ENCODE measurements at regions not wholly inside any gene's neighbourhood (a gene's known extent, or its start where the extent isn't known, plus 50 kb on each side); places are given as distances from the start of the nearest gene placed in this dataset.

DNA sequence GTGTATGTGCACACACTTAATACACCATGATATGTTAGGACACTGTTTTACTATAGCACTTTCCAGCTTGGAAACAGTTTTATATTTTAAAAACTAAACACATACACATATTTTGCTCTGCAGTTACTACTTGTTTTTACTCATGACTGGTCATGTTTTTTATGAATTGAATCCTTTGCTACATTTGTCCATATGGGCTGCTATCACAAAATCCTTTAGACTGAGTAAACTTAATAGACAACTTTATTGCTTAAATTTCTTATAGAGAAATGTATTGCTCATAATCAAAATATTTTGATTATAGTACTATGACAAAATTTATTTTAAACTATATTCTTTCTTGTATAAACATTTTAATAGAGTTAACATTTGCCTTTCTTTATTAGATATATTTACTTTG lies 314.8 kb downstream of the RBM43 start:
- intact Hi-C loops (cut with micrococcal nuclease): no loop called here
- Mint-ChIP-seq H3K4me3 (no peak overlapping the region), H3K27me3 (peaks cover 0 to under 1% (median 0%) of the 10 kb centered on the region in 5 donors), H3K27ac (no peak overlapping the region), H3K9me3 (peaks cover 0 to 8% (median 2%) of the 10 kb centered on the region in 11 donors), H3K36me3 (peaks cover 0 to 3% (median 0%) of the 10 kb centered on the region in 5 donors), H3K4me1 (no peaks in the 10 kb centered on the region)
- H3K4me3 ChIP-seq (ENCODE audit: low read length): no peak overlapping the region
- DNase-seq (no peak), ATAC-seq (no peak)
- H3K9me3 ChIP-seq (ENCODE audit: control insufficient read depth in 2 of 3, low read length in 3 of 3): no peaks in the 10 kb centered on the region
- POLR2A ChIA-PET: no interaction called here
- H3K36me3 ChIP-seq (ENCODE audit: control insufficient read depth in 2 of 3, insufficient read depth in 3 of 3, low read length in 3 of 3): no peaks in the 10 kb centered on the region
- H3K27ac ChIP-seq (ENCODE audit: low read depth, low read length): no peak overlapping the region
- CTCF ChIA-PET: no interaction called here
- H3K4me1 ChIP-seq (ENCODE audit: control insufficient read depth in 2 of 2, insufficient read depth in 2 of 2, low read length in 2 of 2): no peaks in the 10 kb centered on the region
- no peaks in the 10 kb centered on the region for H3K27me3 ChIP-seq (ENCODE audit: control insufficient read depth in 2 of 2, insufficient read depth in 2 of 2, low read length in 2 of 2)

- DNase-seq (no peak), ATAC-seq (no peak)
- H3K9me3 ChIP-seq (ENCODE audit: control insufficient read depth in 2 of 3, low read length in 3 of 3): no peaks in the 10 kb centered on the region
- H3K36me3 ChIP-seq (ENCODE audit: control insufficient read depth in 2 of 3, insufficient read depth in 3 of 3, low read length in 3 of 3): no peaks in the 10 kb centered on the region
- no peak overlapping the region for H3K27ac Mint-ChIP-seq
- CTCF ChIA-PET: no interaction called here
- H3K4me3 ChIP-seq (ENCODE audit: low read length): no peak overlapping the region
- no peaks in the 10 kb centered on the region for H3K27me3 ChIP-seq (ENCODE audit: control insufficient read depth in 2 of 2, insufficient read depth in 2 of 2, low read length in 2 of 2)
- no peak overlapping the region for H3K4me3 Mint-ChIP-seq
- peaks cover 0 to 5% (median 0%) of the 10 kb centered on the region in 5 donors for H3K27me3 Mint-ChIP-seq
- H3K9me3 Mint-ChIP-seq: peaks cover 0 to 6% (median 0%) of the 10 kb centered on the region in 11 donors
- no peaks in the 10 kb centered on the region for H3K4me1 Mint-ChIP-seq
- no peak overlapping the region for H3K27ac ChIP-seq (ENCODE audit: low read depth, low read length)
- no peaks in the 10 kb centered on the region for H3K4me1 ChIP-seq (ENCODE audit: control insufficient read depth in 2 of 2, insufficient read depth in 2 of 2, low read length in 2 of 2)
- intact Hi-C loops (cut with micrococcal nuclease): no loop called here
- peaks cover 0 to 3% (median 0%) of the 10 kb centered on the region in 5 donors for H3K36me3 Mint-ChIP-seq
- POLR2A ChIA-PET: no interaction called here
Observed at GRCh38 chr2:150944315-150944714, 317.3 kb downstream of the RBM43 start.

DNA sequence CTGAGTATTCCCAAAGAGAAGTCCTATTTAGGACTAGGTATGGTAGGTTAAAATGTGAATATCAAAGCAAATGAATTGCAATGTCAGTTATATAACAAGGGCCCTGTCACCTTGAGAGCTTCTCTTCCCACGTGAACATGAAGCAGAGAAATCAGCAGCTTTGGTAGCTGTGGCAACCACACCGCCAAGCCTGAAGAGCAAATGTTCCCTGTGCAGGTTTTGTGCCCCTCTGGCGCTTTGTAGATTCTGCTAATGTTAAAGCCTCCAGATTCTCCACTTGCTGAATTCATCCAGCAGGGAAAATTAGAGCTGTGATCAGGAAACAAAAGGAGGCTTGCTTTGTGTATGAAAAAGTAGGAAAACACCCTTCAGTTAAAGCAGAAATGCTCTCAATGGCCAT lies 322.6 kb downstream of the RBM43 start:
- H3K9me3 Mint-ChIP-seq: peaks cover 0 to 6% (median 0%) of the 10 kb centered on the region in 11 donors
- Histone ChIP-seq H3K27ac (ENCODE audit: low read depth, low read length) (no peak overlapping the region), H3K4me3 (ENCODE audit: low read length) (no peak overlapping the region), H3K27me3 (ENCODE audit: control insufficient read depth in 2 of 2, insufficient read depth in 2 of 2, low read length in 2 of 2) (no peaks in the 10 kb centered on the region), H3K36me3 (ENCODE audit: control insufficient read depth in 2 of 3, insufficient read depth in 3 of 3, low read length in 3 of 3) (no peaks in the 10 kb centered on the region), H3K4me1 (ENCODE audit: control insufficient read depth in 2 of 2, insufficient read depth in 2 of 2, low read length in 2 of 2) (no peaks in the 10 kb centered on the region), H3K9me3 (ENCODE audit: control insufficient read depth in 2 of 3, low read length in 3 of 3) (no peaks in the 10 kb centered on the region)
- intact Hi-C loops (cut with micrococcal nuclease): no loop called here
- H3K27me3 Mint-ChIP-seq: peaks cover 0 to 5% (median 0%) of the 10 kb centered on the region in 5 donors
- ATAC-seq (no peak), DNase-seq (no peak)
- no peaks in the 10 kb centered on the region for H3K36me3 Mint-ChIP-seq
- H3K4me3 Mint-ChIP-seq: no peak overlapping the region
- H3K27ac Mint-ChIP-seq: no peak overlapping the region
- POLR2A ChIA-PET: no interaction called here
- no peaks in the 10 kb centered on the region for H3K4me1 Mint-ChIP-seq
- CTCF ChIA-PET: no interaction called here

DNA sequence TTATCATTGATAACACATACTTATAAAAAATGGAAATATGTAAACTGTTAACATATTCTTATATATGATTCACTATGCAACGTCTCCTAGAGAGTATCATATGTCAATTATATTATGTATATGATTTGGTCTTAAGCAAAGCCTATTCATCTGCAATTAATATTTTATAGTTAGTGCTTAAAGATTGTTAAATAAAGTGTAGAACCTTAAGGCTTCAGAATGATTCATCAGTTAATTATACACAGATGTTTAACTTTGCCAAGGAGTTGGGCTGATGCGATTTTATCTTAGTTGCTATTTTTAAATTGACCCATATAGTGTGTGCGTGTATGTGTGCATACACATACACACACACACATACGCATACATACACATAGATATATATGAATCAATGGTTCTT lies 323.1 kb downstream of the RBM43 start:
- Mint-ChIP-seq H3K27me3 (peaks cover 0 to 5% (median 0%) of the 10 kb centered on the region in 5 donors), H3K4me3 (no peak overlapping the region), H3K4me1 (no peaks in the 10 kb centered on the region), H3K27ac (no peak overlapping the region), H3K36me3 (no peaks in the 10 kb centered on the region), H3K9me3 (peaks cover 0 to 6% (median 0%) of the 10 kb centered on the region in 11 donors)
- no peaks in the 10 kb centered on the region for H3K27me3 ChIP-seq (ENCODE audit: control insufficient read depth in 2 of 2, insufficient read depth in 2 of 2, low read length in 2 of 2)
- H3K36me3 ChIP-seq (ENCODE audit: control insufficient read depth in 2 of 3, insufficient read depth in 3 of 3, low read length in 3 of 3): no peaks in the 10 kb centered on the region
- intact Hi-C loops (cut with micrococcal nuclease): no loop called here
- POLR2A ChIA-PET: no interaction called here
- no peak overlapping the region for H3K4me3 ChIP-seq (ENCODE audit: low read length)
- no peak overlapping the region for H3K27ac ChIP-seq (ENCODE audit: low read depth, low read length)
- no peaks in the 10 kb centered on the region for H3K4me1 ChIP-seq (ENCODE audit: control insufficient read depth in 2 of 2, insufficient read depth in 2 of 2, low read length in 2 of 2)
- ATAC-seq (no peak), DNase-seq (no peak)
- H3K9me3 ChIP-seq (ENCODE audit: control insufficient read depth in 2 of 3, low read length in 3 of 3): no peaks in the 10 kb centered on the region
- CTCF ChIA-PET: no interaction called here

DNA sequence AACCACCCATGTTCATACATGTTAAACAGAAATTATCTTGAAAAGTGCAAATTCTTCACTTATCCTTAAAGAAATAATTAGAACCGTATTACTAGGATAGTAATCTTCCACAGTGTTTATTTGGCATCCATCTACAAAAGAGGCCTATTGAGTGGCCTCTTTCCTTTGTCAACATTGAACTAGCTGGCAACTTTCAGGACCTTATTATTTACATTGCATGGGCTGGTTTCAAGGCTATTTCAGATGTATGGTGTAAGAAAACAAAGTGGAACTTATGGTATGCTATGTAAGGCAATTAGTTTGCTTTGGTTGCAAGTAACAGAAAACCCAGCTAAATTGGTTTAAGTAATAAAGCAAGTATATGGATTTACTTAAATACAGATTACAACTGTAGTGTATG lies 324.6 kb downstream of the RBM43 start:
- Histone ChIP-seq H3K27ac (ENCODE audit: low read depth, low read length) (no peak overlapping the region), H3K27me3 (ENCODE audit: control insufficient read depth in 2 of 2, insufficient read depth in 2 of 2, low read length in 2 of 2) (no peaks in the 10 kb centered on the region), H3K9me3 (ENCODE audit: control insufficient read depth in 2 of 3, low read length in 3 of 3) (no peaks in the 10 kb centered on the region), H3K36me3 (ENCODE audit: control insufficient read depth in 2 of 3, insufficient read depth in 3 of 3, low read length in 3 of 3) (no peaks in the 10 kb centered on the region), H3K4me1 (ENCODE audit: control insufficient read depth in 2 of 2, insufficient read depth in 2 of 2, low read length in 2 of 2) (no peaks in the 10 kb centered on the region), H3K4me3 (ENCODE audit: low read length) (no peak overlapping the region)
- Mint-ChIP-seq H3K4me3 (no peak overlapping the region), H3K4me1 (no peaks in the 10 kb centered on the region), H3K9me3 (peaks cover 0 to 6% (median 0%) of the 10 kb centered on the region in 11 donors), H3K27me3 (peaks cover 0 to 5% (median 0%) of the 10 kb centered on the region in 5 donors), H3K27ac (no peak overlapping the region), H3K36me3 (no peaks in the 10 kb centered on the region)
- intact Hi-C loops (cut with micrococcal nuclease): no loop called here
- no peak for DNase-seq
- ChIA-PET CTCF (no interaction called here), POLR2A (no interaction called here)
- no peak for ATAC-seq

GRCh38 chr2:150931451-150931850 lies 330.2 kb downstream of the RBM43 start:
- no peaks in the 10 kb centered on the region for H3K27me3 ChIP-seq (ENCODE audit: control insufficient read depth in 2 of 2, insufficient read depth in 2 of 2, low read length in 2 of 2)
- POLR2A ChIA-PET: no interaction called here
- no peaks in the 10 kb centered on the region for H3K36me3 ChIP-seq (ENCODE audit: control insufficient read depth in 2 of 3, insufficient read depth in 3 of 3, low read length in 3 of 3)
- H3K27ac ChIP-seq (ENCODE audit: low read depth, low read length): no peak overlapping the region
- H3K4me3 ChIP-seq (ENCODE audit: low read length): no peak overlapping the region
- intact Hi-C loops (cut with micrococcal nuclease): no loop called here
- Mint-ChIP-seq H3K36me3 (no peaks in the 10 kb centered on the region), H3K27me3 (peaks cover 0 to 5% (median 0%) of the 10 kb centered on the region in 5 donors), H3K4me1 (no peaks in the 10 kb centered on the region), H3K27ac (no peak overlapping the region), H3K4me3 (no peak overlapping the region), H3K9me3 (no peaks in the 10 kb centered on the region)
- CTCF ChIA-PET: no interaction called here
- H3K9me3 ChIP-seq (ENCODE audit: control insufficient read depth in 2 of 3, low read length in 3 of 3): no peaks in the 10 kb centered on the region
- H3K4me1 ChIP-seq (ENCODE audit: control insufficient read depth in 2 of 2, insufficient read depth in 2 of 2, low read length in 2 of 2): no peaks in the 10 kb centered on the region
- no peak for DNase-seq
- ATAC-seq: no peak

DNA sequence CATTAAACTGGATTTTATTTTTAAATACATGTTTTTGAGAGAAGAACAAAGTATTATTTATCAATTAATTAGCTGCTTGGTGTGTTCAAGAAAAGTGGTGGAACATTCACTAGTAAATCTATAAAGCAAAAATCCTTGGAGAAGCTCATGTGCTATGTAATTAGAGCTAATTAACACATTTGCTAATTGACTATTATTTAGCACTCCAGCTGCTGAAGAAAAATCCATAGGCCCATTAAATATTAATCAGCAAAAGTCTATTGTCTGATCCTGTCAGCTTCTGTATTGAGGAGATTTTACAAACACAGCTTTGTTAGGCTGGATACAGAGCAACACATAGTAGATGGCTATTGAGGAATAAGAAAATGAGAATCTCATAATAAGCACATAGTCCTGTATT lies 336.1 kb downstream of the RBM43 start:
- Mint-ChIP-seq H3K27me3 (peaks cover 0 to 9% (median 6%) of the 10 kb centered on the region in 5 donors), H3K4me3 (no peak overlapping the region), H3K9me3 (peaks cover 0 to 5% (median 0%) of the 10 kb centered on the region in 11 donors), H3K36me3 (no peaks in the 10 kb centered on the region), H3K4me1 (no peaks in the 10 kb centered on the region), H3K27ac (no peak overlapping the region)
- intact Hi-C loops (cut with micrococcal nuclease): no loop called here
- Histone ChIP-seq H3K36me3 (ENCODE audit: control insufficient read depth in 2 of 3, insufficient read depth in 3 of 3, low read length in 3 of 3) (no peaks in the 10 kb centered on the region), H3K27me3 (ENCODE audit: control insufficient read depth in 2 of 2, insufficient read depth in 2 of 2, low read length in 2 of 2) (no peaks in the 10 kb centered on the region), H3K4me3 (ENCODE audit: low read length) (no peak overlapping the region), H3K27ac (ENCODE audit: low read depth, low read length) (no peak overlapping the region), H3K9me3 (ENCODE audit: control insufficient read depth in 2 of 3, low read length in 3 of 3) (no peaks in the 10 kb centered on the region), H3K4me1 (ENCODE audit: control insufficient read depth in 2 of 2, insufficient read depth in 2 of 2, low read length in 2 of 2) (no peaks in the 10 kb centered on the region)
- no peak for ATAC-seq
- CTCF ChIA-PET: no interaction called here
- DNase-seq: no peak
- POLR2A ChIA-PET: no interaction called here

All from naive thymus-derived CD4-positive, alpha-beta T cell (primary cell).